ENCODE measurements at regions not wholly inside any gene's neighbourhood (a gene's known extent, or its start where the extent isn't known, plus 50 kb on each side); places are given as distances from the start of the nearest gene placed in this dataset.
"Not testable (repeated sequence)": the region's sequence is repeated elsewhere in the genome, so short reads cannot be mapped to it uniquely, and the experiment has no call there.

DNA sequence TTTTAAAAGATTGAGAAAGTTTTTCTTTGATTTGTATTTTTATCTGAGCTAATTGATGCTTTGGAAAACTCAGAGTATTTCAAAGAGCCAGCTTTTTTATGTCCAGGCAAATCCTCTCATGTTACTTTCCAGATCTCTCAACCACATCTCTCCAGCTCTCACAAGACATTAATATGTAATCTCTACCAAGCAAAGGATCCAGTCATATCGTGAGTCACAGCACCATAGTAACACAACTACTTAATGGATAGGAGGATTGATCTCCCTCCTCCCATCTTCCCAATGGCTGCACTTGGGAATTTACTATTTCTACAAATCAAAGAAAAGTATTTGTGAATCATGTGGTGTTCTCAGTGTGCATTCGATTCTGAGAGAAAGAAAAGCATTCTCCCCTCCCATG lies 63.3 kb downstream of the POU4F1 start:
- no peak for DNase-seq

DNA sequence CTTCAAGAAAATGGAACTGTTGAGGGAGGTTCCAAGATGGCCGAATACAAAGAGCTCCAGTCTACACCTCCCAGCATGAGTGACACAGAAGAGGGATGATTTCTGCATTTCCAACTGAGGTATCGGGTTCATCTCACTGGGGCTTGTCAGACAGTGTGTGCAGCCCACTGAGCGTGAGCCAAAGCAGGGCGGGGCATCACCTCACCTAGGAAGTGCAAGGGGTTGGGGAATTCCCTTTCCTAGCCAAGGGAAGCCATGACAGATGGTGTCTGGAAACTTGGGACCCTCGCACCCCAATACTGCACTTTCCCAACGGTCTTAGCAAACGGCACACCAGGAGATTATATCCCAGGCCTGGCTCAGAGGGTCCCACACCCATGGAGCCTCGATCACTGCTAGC lies 77.3 kb downstream of the POU4F1 start:
- not testable (repeated sequence) for DNase-seq

DNA sequence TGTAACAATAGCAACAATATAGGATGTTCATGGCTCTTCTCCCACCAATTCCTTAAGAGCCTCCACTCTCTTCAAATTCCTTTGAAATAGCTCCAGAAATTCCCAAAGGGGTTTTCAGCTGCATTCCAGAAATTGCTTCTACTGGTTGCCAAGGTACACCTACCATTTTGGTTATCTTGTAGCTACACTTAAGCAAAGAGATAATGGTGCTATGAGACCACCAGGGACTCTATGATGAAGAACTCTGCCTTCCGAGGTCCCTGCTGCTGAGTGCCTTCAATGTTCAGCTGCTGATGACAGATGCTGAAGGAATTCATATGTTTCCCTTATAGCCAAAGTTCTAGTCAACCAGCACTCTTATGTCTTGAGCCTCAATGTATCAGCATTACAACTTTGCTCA lies 78.4 kb downstream of the POU4F1 start:
- no peak for DNase-seq

- no peak for DNase-seq
These were observed 82.3 kb downstream of the POU4F1 start for GRCh38 chr13:78521091-78521490.

- no peak for DNase-seq
These were observed 82.9 kb downstream of the POU4F1 start for GRCh38 chr13:78520425-78520824.

- DNase-seq, result not testable (repeated sequence)
These were observed 84.9 kb downstream of the POU4F1 start for GRCh38 chr13:78518482-78518881.

DNA sequence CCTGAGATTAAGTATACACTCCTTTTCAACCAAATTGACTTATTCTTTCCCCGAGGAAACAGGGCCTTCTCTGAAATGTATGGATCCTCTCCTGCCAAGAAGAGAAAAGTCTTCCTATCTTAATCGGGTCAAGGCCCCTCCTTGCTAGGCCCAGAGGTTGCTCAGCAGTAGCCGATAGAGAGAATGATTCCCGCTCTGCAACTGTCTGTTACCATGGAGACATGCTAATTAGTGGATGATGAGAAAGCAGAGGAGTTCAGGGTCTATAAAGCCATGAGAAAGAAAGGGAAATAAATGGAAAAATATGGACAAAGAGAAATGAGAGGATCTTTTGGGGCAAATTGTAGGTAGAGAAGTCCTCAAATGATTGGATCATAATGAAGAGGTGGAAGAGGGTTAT lies 103.5 kb downstream of the POU4F1 start:
- no peak for DNase-seq

GRCh38 chr13:78497702-78498355 lies 105.5 kb downstream of the POU4F1 start:
- no peak for DNase-seq

- DNase-seq, result no peak
These were observed 111.4 kb downstream of the POU4F1 start for GRCh38 chr13:78491978-78492377.

GRCh38 chr13:78490225-78490624 lies 113.1 kb downstream of the POU4F1 start:
- DNase-seq, result not testable (repeated sequence)

GRCh38 chr13:78487707-78488106 lies 115.6 kb downstream of the POU4F1 start:
- no peak for DNase-seq

DNA sequence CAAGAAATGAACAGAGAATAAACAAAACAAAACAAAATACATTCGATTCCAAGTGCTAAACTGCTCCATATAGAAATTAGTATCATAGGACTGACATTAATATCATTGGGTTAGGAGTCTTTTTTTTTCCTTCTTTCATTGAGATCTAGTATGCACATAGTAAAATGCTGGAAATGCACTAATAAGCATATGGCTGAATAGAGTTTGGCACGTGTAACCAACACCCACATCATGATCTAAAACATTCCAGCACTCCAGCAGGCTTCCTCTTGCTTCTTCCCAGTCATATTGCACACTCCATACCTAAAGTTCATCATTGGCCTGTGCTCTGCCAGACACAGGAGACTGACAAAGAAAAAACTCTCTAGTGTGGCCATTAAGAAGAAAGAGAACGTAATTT lies 117.5 kb downstream of the POU4F1 start:
- DNase-seq, result no peak

GRCh38 chr13:78478183-78478582 lies 125.2 kb downstream of the POU4F1 start:
- no peak for DNase-seq

- no peak for DNase-seq
These were observed 126.4 kb downstream of the POU4F1 start for GRCh38 chr13:78476910-78477309.

- DNase-seq, result no peak
These were observed 134.7 kb downstream of the POU4F1 start for GRCh38 chr13:78468621-78469020.

DNA sequence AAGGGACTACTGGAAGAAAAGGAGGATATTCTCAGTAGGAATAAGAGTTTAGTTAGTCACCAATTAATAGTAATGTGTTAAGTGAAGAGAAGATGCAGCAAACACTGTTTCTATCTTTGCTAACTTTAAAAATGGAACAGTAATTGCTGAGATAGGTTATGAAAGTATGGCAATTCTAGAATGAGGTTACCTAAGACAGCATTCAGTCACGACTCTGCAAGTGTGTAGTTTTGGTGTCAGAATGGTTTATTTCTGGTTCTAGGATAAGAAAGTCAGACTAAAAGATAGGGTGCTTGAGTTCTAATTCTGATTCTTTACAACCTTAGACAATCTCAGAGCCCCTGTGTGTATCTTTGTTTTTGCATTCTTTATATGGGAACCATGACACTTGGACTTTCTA lies 138.1 kb downstream of the POU4F1 start:
- DNase-seq, result no peak

- DNase-seq, result no peak
These were observed 143.2 kb downstream of the POU4F1 start for GRCh38 chr13:78460176-78460575.

- no peak for DNase-seq
These were observed 159.5 kb downstream of the POU4F1 start for GRCh38 chr13:78443839-78444238.

GRCh38 chr13:78437781-78438180 lies 165.6 kb downstream of the POU4F1 start:
- no peak for DNase-seq

GRCh38 chr13:78436311-78436710 lies 167.0 kb downstream of the POU4F1 start:
- DNase-seq, result no peak

DNA sequence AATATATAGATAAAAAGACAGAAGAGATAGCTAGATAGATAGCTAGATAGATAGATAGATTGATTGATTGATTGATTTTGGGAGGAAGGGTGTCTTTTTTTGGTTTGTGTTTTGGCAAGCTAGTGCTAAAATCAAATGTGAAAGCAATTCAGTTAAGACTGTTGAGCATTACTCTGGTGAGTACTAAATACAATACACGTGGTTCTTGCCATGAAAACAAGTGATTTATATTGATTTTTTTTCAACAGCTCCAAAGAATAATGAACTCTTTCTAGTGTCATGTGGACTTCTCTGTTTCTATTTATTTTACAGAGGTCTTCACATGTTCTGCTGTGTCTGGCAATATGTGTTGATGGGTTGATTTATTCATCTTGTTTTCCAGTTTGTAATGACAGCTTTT lies 172.0 kb downstream of the POU4F1 start:
- DNase-seq, result no peak

DNA sequence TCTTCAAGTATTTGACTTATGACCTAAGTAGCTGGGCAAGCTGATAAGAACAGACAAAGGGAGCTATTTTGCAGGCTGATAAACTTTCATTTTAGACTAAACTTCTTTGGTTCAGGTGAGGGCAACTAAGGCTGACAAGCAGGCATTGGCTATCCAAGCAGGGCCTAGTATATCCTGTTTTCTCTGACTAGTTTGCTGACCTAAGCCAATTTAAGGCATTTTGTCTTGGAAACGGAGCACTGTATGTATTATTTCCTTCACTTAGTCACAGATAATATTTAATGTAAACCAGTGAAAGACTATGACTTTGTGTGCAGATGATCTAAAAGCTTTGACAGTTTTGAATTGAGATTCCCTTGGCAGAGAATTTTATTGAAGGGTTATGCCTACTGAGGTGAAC lies 172.5 kb downstream of the POU4F1 start:
- DNase-seq, result no peak

DNA sequence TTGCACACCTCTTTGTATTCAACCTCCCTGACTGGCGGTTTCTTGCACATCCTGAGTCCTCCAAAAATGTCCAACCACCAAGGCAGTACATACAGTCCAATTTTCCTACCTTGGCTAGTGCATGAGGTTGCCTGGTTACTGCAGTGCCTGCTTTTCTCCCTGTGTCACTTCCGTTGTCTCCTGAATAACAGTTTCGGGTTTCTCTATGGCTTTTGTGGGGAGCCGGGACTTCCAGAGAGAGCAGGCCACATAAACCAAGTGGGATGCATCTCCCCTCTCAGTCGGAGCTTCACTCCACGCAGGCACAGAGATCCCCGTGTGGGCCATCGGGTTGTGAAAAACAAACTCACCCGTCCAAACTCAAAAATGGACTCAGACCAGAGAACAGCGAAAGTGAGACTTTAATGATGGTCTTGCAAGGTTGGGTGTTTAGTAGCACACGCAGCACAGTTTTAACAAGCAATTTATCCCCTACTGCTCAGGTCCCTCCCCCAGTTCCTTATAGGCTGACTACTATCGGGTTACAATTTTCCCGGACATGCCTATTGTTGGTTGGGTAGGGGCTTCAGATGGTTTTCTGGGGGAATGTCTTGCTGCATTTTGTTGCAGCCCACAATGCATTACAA lies 173.1 kb downstream of the POU4F1 start:
- no peak for DNase-seq

DNA sequence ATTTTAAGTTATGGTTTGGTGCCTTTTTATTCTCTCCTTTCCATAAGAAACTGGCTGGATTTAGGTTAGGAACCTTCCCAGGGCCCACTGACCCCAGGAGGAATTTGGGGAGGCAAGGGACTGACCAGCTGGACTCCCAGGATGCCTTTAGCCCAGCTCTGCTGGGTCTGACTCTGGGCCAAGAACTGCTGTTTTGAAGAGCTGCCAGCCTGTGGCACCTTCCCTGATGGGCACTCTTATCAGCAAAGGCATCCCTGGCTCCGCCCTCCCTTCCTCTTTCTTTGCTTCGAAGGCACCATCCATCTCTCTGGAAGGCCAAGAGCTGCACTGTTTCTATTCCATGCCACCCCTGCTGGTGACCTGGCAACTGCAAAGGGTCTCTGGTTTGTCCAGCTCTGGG lies 174.7 kb downstream of the POU4F1 start:
- DNase-seq, result no peak

DNA sequence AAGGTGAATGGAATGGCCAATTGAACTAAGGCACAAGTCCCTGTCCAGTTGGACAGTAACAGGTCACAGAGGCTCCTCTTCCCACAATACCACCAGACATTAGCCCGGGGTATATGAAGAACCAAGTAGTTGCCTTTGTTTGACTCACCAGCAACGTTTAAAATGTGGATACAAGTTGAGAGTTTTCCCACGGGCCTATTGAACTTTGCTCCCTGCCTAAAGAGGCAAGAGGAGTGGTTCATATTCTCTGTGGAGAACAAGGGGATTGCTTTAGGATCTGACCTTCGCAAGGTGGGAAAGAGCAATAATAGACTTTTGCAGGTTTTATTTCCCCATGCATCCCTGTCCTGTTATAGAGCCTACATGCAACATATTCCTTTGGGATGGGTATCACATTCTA lies 177.2 kb downstream of the POU4F1 start:
- no peak for DNase-seq

All from fibroblast of skin of right quadriceps (primary cell).